HEK293T (cell line): ENCODE measurements at regions not wholly inside any gene's neighbourhood (a gene's known extent, or its start where the extent isn't known, plus 50 kb on each side); places are given as distances from the start of the nearest gene placed in this dataset.

Source experiments
- ARNT ChIP-seq: fragments of 450-650 bp; IDR thresholded peaks from 2 replicates; pipeline ENCODE4 v1.6.1; 2017; ENCODE audit warnings: mild to moderate bottlenecking
- BHLHE40 ChIP-seq: fragments of 450-650 bp; IDR thresholded peaks from 2 replicates; pipeline ENCODE4 v1.6.1; 2016; ENCODE audit warnings: mild to moderate bottlenecking, moderate library complexity, borderline replicate concordance
- ELF4 ChIP-seq: fragments of 450-650 bp; IDR thresholded peaks from 2 replicates; pipeline ENCODE4 v1.6.1; 2017; ENCODE audit warnings: antibody characterized with exemption
- FOXA1 ChIP-seq: fragments of 450-650 bp; IDR thresholded peaks from 2 replicates; pipeline ENCODE4 v1.6.1; 2016; ENCODE audit warnings: mild to moderate bottlenecking
- FOXM1 ChIP-seq: fragments of 450-650 bp; IDR thresholded peaks from 2 replicates; pipeline ENCODE4 v1.6.1; 2017; ENCODE audit warnings: mild to moderate bottlenecking, borderline replicate concordance
- HDGF ChIP-seq: fragments of 450-650 bp; IDR thresholded peaks from 2 replicates; pipeline ENCODE4 v1.6.1; 2017; ENCODE audit warnings: antibody characterized with exemption, borderline replicate concordance
- L3MBTL2 ChIP-seq: fragments of 450-650 bp; conservative IDR thresholded peaks from 2 replicates; pipeline ENCODE4 v1.6.1; 2016; ENCODE audit warnings: mild to moderate bottlenecking
- NFRKB ChIP-seq: fragments of 450-650 bp; IDR thresholded peaks from 2 replicates; pipeline ENCODE4 v1.6.1; 2016; ENCODE audit warnings: mild to moderate bottlenecking, moderate library complexity
- SP1 ChIP-seq: fragments of 450-650 bp; IDR thresholded peaks from 2 replicates; pipeline ENCODE4 v1.6.1; 2017
- SUZ12 ChIP-seq: fragments of 450-650 bp; IDR thresholded peaks from 2 replicates; pipeline ENCODE4 v1.6.1; 2016; ENCODE audit warnings: mild to moderate bottlenecking
- TARDBP ChIP-seq: fragments of 450-650 bp; IDR thresholded peaks from 2 replicates; pipeline ENCODE4 v1.6.1; 2016
- ZNF384 ChIP-seq: fragments of 450-650 bp; IDR thresholded peaks from 2 replicates; pipeline ENCODE4 v1.6.1; 2016

GRCh38 chr2:82485701-82486100, 1973.4 kb downstream of the SUCLG1 start:
- TF ChIP-seq BHLHE40 (no peak), TARDBP (no peak), SP1 (no peak), HDGF (no peak), SUZ12 (no peak), ARNT (no peak), FOXA1 (no peak), ELF4 (no peak), L3MBTL2 (no peak), ZNF384 (no peak), FOXM1 (no peak), NFRKB (no peak)
